GM18858 (cell line): ENCODE measurements at regions not wholly inside any gene's neighbourhood (a gene's known extent, or its start where the extent isn't known, plus 50 kb on each side); places are given as distances from the start of the nearest gene placed in this dataset.

ENCODE experiments used
- ATAC-seq: cut with Tn5 transposase; IDR thresholded peaks from one replicate; pipeline ENCODE4 v1.9.1; 2021; ENCODE audit not compliant: unreplicated experiment

DNA sequence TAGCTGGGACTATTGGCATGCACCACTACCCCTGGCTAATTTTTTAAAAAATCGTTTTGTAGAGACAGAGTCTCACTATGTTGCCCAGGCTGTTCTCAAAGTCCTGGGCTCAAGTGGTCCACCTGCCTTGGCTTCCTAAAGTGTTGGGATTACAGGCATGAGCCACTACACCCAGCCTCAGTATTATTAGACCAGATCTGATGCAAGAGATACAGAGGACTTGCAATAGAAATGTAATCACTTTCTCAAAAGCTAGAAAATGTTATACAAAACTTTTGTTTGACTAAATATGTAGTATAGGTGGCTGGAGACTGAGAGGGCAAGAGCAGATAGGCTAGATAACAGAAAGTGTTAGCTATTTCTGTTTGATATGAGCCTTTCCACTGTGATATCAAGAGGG, 531.9 kb downstream of the SOX2 start:
- no peak for ATAC-seq

DNA sequence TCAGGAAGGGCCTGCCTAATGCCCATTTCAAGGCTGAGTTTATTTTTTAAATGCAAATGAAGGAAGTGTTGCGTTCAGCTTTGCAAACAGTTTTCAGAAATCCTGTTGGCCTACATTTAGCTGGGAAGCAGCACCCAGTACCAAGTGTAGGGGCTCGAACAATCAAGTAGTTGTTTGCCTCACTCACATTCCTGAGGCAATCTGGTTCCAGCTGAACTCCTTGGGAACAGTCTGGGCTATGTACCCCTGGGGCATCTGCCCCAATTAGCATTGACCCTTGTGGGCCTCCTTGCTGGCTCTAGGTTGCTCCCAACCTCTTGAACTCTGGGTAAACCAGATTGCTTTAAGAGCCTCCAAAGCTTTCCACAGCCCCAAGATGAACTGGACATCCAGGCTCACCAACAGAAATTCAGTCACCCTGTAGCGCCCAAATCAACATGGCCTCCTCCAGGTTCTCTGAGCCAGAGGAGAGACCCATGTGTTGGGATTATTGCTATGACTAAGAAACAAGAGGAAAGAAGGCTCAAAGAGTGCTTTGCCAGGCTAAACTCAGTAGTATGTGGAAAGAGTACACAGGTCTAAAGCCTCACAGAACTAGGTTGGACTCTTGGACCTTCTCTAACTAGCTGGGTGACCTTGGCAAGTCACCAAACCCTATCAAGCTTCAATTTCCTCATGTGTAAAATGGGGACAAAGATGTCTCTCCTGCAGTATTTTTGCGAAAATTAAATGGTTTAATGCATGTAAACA, 532.7 kb downstream of the SOX2 start:
- ATAC-seq, result no peak

DNA sequence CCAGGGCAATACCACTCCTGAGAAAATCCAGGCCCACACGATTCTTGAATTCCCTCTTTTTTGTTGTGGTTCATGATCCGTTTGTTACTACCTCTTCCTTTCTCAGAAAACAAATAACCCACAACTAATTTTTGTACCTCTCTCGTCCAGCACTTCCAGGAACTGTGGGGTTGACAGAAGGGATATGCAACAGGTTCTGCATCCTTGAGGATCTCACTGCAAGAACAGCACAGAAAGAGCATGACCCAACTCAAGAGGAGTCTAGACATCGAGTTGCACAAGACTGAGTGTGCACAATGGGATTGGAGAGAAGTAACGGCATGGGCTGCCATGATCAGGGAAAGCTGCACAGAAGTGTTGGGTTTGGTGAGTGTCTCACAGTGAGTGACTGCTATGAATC, 533.3 kb downstream of the SOX2 start:
- ATAC-seq, result no peak

DNA sequence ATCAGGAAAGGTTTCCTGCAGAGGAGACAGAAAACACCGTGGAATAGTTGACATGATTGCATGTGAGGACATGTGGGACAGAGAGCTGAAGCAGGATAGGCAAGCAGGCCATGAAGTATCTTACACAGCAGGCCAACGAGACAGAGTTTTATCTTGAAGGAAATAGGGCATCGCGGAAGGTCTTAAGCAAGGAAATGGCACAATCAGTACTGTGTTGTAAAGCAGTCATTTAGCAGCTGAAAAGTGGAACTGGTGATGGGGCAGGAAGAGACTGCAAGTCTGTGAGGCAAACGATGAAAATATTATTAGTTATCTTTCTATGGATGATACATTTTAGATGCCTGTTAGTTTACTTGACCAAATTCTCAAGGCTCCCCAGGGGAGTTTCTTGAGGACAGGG, 535.1 kb downstream of the SOX2 start:
- no peak for ATAC-seq

DNA sequence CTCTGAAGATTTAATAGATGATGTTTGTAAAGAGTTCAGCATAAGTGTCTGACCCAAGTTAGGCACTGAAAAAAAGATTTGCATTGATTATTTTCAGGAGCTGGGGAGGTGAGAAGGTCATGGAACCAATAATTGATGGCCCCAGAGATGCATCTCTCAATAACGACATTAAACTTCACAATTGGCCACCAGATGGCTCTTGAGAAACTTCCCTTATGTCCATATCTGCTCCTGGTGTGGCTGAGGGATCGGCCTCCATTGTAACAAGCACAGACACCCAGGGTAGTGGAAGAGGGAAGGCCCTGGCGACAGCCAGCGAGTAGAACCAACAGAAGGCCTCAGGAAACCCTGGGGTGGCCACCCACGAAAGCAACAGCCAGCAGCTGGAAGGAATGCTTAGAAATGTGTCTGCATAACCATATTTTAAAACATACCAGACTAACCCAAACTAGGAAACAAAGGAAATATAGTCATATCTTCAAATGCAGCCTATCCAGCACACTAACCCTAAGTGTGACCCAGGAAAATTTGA, 536.7 kb downstream of the SOX2 start:
- no peak for ATAC-seq

DNA sequence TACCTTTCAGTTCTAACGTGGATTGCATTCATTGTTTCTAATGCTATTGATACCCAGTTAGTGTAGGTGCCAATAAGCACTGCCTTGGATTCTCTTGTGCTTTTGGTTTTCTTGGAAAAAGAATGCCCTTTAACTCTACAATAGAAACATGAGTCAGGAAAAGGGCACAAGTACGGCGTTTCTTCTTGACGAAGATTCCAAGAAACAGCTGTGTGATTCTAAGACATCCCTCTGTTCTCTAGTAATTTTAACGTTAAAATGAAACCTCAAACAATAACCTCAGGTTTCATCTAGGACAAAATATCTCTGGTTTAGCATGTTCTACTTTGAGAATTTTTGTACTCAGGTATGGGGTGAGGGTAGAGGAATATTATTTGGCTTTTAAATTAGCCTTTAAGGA, 540.5 kb upstream of the ATP11B start:
- no peak for ATAC-seq

DNA sequence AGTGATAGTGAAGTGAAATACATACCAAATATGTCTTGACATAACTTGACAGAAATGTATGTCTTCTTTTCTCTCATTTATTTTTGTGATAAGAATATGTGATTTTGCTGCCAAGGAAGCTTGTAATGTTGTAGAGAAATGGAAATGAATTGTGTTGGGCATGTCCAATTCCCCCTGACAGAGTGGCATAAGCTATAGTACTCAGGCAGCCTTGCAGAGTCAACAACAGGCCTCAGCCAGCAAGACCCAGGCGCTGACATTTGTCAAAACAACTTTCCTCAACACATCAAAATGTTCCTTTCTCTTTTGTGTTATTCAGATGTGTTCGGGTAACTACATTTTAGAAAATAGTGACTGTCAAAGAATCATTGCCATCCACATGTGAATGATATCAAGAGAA, 538.1 kb upstream of the ATP11B start:
- no peak for ATAC-seq

DNA sequence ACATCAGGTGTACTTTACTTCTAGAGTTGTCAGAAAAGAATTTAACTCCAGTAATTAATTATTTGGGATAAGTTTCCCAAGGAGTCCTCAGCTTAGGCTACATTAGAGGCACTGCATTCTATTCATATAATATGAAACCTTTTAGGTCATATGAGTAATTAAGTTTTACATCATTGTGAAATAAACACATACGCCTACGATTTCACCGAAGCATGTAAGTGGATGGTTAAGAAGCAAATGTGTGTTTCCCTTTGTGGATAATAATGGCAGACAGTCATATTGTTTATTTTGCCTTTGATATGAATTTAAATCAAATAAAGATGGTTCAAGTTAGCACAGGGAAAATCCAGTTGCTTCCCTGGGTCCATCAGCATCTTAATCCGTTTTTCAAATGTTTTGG, 535.9 kb upstream of the ATP11B start:
- no peak for ATAC-seq

DNA sequence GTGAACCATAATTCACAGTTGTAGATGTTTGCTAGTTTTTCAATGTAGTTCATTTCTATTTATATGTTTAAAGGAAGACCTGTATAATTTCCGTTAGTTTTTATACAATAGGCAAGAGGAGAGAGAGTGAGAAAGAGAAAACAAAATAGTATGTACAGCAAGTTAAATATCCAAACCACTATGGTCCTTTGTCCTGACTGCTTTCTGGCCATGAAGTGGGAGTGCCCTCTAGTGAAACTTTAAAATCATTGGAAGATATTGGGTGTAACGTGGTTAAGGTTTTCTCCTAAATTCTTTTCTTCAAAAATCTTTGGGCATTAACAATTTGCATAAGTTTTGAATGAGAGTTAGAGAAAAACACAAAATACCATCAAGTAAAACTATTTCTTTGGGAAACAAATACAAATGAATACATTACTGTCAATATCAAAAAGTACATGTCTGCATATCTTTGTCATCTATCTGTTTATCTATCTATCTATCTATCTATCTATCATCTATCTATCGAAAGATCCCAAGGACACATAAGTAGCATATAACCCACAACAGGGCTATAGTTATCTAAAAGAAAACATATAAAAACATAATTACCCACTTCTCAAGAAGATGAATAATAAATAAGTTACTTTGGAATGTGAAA, 534.6 kb upstream of the ATP11B start:
- ATAC-seq, result no peak

DNA sequence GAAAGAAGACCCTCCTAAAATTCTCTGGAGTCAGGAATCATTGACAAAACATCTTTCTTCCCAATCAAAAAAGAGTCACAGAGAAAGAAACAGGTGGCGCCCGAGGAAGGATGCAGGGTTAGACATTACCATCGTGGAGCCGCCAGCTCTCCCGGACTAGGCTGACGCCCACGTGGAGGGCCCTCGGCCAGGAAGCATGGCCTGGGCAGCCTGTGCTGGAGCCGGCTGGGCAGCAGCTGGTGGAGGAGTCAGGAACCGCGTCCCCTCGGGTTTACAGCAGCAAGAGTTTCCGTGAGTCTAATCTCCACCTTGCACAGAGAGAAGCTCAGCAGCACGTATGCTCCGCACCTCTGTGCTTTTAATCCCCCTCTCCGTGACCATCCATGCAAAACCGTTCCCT, 533.7 kb upstream of the ATP11B start:
- no peak for ATAC-seq

DNA sequence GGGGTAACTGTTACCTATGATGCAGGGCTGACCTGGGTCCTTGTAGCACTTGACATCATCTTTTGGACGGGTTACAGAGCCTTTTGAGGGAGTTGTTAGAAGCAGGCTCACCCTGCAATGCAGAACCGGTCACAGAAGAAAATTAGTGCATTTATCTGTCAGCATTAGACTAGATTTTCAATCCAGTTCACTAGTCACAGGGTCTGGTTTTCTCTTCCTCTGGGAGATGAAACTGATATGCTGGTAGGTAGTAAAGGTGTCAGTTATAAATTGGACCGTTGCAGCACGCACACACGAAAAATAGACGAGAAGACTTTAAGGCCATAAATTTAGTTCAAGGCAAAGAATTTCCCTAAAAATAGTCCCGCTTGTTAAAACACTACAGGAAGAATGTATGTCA, 532.3 kb upstream of the ATP11B start:
- ATAC-seq, result no peak

DNA sequence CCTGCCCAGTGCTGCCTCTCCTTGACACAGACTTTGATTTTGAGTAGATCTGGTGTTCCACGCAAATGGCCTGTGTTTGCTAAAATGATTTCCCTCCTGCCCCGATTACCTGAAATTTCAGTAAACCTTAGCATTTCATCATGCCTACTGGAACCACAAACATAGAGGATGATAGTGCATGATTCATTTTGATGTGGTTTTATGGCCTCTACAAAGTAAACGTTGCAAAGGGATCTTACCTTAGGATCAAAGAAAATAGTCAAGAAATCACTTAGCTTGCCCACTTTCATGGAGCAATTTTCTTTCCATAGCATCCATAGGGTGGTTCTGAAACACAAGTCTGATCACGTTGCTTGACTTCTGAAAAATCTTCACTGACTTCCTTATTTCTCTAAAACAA, 524.6 kb upstream of the ATP11B start:
- ATAC-seq, result no peak

DNA sequence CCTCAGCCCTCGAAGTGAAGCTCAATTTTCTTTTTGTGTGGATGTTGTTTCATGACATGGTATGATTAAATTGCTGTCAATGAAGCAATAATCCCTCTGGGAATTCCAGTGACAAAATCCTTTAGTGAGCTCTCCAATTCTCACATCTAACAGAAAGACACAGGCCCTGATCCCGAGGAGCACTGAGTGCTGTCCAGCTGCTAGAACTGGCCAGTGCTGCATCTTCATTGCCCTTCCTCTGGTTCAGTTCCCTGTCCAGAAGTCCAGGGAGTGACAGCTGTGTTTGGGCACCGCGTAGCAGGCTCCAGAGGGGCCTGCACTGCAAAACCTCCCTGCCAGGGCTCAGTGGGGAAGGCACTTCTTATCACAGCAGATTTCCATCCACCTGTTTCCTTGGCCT, 516.8 kb upstream of the ATP11B start:
- no peak for ATAC-seq

DNA sequence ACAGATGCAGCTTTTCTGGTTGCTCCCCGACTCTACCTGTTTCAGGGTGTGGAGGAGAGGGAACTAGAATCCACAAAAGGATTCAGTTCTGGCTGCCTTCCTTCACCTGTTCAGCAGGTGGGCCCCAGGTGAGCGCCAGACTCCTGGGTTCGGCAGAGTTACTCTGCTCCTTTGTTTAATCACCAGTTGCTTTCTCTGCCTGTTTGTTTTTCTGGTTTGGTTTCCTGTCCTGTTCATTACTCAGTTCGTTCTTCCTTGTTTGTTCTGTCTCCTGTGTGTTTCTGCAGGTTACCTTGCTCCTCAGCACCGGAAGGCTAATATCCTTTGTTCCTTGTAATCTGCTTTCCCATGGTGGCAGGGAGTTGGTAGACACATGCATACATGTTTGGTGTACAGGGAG, 508.5 kb upstream of the ATP11B start:
- ATAC-seq, result no peak

DNA sequence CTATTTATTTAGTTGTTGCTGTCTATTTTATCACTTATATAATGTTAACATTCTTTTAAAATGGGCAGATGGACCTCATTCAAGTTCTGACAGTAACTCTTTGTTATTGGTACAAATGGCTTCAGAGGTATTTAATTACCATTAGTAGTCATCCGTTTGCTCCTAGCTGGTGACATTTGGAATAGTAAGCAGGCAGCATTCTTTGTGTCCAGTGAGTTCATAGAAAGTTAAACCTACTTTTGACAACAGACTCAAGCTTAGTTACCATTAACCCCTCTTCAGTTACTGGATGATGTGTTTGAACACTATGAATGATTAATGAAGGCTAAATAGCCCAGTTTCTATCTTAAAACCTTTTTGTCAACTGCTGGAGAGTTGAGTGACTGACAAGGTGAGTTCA, 500.7 kb upstream of the ATP11B start:
- no peak for ATAC-seq

DNA sequence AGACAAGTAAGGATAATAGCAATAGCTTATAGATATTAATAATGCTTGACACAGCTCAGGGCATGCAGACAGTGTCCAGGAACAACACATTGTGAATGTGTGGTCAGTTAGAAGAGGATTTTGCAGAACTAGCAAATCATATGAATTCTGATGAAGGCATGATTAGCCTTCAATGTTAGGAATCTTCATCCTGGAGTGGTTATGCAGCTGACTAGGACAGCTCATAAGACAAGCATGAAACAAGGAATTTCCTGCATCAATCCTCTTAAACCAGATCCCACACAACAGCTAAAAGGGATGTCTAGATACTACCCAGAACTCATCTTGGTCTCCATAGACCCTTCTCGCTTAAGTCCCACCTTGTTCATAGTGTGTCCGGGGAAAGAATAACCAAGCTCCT, 499.0 kb upstream of the ATP11B start:
- no peak for ATAC-seq

DNA sequence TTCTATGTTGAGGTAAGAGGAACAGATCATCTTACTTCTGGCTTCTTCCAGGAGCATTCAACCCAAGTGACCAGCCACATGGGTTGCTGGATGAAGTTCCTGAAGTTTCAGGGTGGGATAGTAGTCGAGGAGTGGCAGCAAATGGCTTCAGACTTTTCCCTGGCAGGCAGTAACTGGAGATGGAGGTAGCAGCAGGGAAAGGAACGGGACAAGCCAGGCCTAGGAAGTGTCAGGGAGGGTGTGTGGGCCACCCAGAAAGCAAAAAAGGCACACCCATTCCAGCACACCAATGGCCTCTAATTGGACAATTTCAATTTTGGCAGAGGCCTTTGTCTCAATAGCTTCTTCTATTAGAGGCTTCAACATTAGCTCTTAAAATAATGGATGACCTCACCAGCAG, 498.6 kb upstream of the ATP11B start:
- no peak for ATAC-seq

DNA sequence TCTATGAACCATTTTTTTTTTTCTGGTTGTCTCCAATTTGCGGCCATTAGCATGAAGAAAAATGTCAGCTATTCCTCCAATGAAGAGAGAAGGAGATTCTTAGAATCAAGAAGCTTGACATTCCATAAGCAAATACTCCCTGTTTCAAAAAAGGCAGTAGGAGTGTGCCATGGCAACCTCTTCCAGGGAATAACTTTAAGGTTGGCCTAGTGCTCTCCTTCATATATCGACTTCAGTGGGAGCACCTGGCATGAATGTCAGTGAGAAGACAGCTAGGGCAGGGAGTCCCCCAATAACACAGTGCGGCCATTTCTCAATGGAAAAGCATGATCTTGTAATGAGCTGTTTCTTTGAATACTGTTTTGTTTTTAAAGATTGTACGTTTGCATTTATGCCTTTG, 493.0 kb upstream of the ATP11B start:
- ATAC-seq, result no peak

DNA sequence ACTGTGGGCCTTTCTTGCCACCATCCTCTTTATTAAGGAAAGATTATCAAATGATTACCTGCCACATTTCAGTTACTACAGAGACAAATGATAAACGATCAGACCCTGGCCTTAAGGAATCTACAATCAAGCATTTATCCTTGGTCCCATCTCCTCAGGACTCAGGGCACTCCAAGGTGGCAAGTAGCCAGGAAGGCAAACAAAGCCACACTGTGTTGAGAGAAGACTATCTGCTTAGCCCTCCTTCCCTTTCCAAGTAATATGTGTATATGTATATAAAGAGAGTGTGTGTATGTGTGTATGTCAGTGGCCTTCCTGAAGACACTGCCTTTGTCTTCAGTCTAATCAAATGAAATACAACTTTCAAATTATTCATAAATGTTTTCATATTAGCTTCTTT, 490.1 kb upstream of the ATP11B start:
- ATAC-seq, result no peak

DNA sequence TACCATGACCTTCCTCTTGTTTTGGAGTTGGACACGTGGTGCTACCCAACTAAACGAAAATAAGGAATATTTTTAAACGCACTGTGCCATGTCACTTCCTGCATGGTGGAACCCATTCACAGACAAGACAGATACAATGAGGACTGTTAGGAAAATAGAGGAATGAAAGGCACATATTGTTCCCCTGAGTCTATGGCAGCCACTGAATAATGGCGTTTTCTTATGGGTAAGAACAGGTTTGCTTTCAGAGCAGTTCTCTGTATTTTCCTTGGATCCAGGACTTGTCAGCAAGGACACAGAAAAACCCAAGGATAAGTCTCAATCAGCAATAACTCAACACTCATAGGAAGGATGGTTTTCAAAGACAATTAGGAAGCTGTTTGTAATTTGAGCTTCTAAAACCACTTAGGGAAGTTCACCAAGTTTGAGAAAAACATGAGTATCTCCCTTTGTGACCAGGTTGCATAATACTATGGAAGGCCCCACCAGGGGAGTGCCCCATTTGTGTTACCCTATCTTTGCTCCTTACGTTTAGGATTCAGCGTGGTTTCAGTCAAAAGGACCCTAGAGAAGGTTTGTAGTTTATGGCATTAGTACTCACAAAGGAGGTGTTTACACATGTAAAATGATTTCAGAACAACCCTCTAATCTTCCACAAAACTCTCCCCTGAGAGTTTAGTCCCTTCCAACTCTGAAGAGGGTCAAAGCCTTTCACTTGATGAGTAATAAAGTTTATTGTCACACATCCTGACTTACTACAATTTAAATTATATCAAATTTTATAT, 487.2 kb upstream of the ATP11B start:
- ATAC-seq, result no peak

DNA sequence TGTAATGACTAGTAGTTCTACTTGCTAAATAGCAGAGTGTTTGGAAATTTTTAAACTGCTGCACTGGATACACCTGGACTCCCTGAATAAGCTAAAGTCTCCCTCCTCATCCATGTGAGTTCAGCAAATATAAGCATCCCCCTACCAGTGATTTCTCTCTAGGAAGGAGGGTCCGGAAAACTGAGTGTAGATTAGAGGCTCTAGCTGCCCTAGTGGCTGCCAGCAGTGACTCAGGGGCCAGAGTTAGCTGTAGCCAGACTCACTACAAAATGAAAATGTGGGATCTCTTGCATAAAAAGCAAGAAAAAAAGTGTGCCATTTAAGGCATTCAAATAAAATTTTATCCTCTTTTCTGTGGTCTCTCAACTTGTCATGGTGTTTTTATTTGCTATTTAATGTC, 485.0 kb upstream of the ATP11B start:
- ATAC-seq, result no peak

DNA sequence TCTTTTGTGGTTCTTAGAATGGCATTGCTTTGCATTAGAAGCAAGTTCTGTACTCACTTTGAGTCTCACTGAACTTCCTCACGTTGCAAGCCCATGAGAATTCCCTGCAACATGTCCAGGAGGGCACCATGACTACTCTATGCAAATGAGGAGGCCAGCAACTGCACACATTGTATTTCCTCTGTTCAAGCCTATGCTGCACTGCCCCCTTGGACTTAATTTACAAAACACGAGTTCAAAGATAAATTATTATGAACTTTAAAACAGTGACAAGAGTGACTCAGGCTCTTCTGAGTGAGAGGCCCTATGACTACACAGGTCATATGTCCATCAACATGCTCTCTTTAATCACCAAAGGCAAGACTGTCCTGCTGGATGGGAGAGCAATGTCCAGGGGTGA, 484.2 kb upstream of the ATP11B start:
- no peak for ATAC-seq
